ENCODE measurements at regions not wholly inside any gene's neighbourhood (a gene's known extent, or its start where the extent isn't known, plus 50 kb on each side); places are given as distances from the start of the nearest gene placed in this dataset.

DNA sequence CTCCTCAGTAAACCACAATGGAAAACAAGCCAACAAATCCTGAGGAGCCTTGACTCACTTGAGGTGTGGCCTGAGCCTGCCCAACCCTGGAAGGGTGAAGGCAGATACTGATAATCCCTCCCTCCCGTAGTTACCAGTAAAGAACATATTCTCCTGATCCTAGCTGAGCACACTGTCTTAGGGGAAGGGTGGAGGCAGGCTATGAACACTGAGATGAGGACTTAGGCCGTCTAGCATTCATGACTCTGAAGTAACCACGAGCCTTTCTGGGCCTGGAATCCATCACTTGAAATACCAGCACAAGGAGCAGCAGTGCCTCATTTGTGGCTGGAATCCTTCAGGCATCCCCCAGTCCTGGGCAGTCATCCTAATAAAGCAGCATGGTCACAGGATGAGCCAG, 124.5 kb upstream of the PRLR start:
- DNase-seq (no peak), FAIRE-seq (no peak)
- intact Hi-C loops (cut with DNase I), result no loop called here
- H3K4me1 ChIP-seq (ENCODE audit: control insufficient read depth in 2 of 3, insufficient read depth in 2 of 3, low read depth in 1 of 3, low read length in 3 of 3), result no peaks in the 10 kb centered on the region
- H3K9me3 ChIP-seq (ENCODE audit: control insufficient read depth in 2 of 3, insufficient read depth in 1 of 3, low read length in 3 of 3), result peaks cover 0 to 8% (median 0%) of the 10 kb centered on the region in 3 donors
- H3K4me3 ChIP-seq (ENCODE audit: low read length in 3 of 3), result no peak overlapping the region
- H3K27ac ChIP-seq (ENCODE audit: low read depth in 2 of 2, low read length in 2 of 2), result no peak overlapping the region
- H3K27me3 ChIP-seq (ENCODE audit: control insufficient read depth, insufficient read depth, low read length), result no peaks in the 10 kb centered on the region
- H3K9ac ChIP-seq (ENCODE audit: low read length in 3 of 3), result no peak overlapping the region
- no peaks in the 10 kb centered on the region for H3K36me3 ChIP-seq (ENCODE audit: control insufficient read depth in 2 of 3, insufficient read depth in 3 of 3, low read length in 3 of 3)
- TF ChIP-seq, protein P1, sequence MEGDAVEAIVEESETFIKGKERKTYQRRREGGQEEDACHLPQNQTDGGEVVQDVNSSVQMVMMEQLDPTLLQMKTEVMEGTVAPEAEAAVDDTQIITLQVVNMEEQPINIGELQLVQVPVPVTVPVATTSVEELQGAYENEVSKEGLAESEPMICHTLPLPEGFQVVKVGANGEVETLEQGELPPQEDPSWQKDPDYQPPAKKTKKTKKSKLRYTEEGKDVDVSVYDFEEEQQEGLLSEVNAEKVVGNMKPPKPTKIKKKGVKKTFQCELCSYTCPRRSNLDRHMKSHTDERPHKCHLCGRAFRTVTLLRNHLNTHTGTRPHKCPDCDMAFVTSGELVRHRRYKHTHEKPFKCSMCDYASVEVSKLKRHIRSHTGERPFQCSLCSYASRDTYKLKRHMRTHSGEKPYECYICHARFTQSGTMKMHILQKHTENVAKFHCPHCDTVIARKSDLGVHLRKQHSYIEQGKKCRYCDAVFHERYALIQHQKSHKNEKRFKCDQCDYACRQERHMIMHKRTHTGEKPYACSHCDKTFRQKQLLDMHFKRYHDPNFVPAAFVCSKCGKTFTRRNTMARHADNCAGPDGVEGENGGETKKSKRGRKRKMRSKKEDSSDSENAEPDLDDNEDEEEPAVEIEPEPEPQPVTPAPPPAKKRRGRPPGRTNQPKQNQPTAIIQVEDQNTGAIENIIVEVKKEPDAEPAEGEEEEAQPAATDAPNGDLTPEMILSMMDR (IDR thresholded peaks at IDR 0.05; ENCODE audit: borderline replicate concordance, extremely low read depth, insufficient read depth), result no peak

DNA sequence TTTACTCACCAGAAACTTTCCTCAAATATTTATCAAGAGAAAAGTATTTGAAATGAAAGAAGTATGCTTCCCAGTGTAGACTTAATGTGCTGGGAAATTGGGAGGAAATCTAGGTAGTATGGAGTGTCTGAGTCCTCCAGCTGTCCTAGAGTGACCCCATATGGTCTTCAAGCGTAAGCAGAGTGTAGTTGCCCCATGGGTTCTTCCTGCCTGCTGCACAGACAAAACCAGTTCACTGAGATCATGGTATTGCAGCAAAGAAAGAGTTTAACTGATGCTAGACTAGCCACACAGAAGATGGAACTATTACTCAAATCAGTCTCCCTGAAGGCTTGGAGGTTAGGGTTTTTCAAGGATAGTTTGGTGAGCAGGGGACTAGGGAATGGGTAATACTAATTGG, 114.9 kb upstream of the PRLR start:
- FAIRE-seq, result no peak
- intact Hi-C loops (cut with DNase I), result no loop called here
- TF ChIP-seq, protein P1 (IDR thresholded peaks at IDR 0.05; ENCODE audit: borderline replicate concordance, extremely low read depth, insufficient read depth), result no peak

DNA sequence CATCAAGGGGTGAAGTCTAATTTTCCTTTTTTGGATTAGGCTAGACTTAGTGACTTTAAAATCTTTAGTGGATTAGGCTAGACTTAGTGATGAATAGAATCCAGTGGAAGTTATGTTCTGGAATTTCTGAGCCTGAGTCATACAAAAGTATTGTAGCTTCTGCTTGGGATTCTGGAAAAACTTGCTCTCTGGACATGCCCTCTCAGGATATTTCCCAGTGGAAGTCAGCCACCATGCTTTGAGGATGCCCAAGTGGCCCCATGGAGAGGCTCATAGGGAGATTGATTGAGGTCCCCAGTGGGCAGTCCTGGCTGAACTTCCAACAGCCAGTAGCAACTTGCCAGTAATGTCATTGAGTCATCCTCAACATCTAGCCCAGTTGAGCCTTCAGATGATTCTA, 112.4 kb upstream of the PRLR start:
- no peak for FAIRE-seq
- Histone ChIP-seq H3K9ac (ENCODE audit: low read length in 3 of 3) (no peak overlapping the region), H3K4me3 (ENCODE audit: low read length in 3 of 3) (no peak overlapping the region), H3K27me3 (ENCODE audit: control insufficient read depth, insufficient read depth, low read length) (no peaks in the 10 kb centered on the region), H3K4me1 (ENCODE audit: control insufficient read depth in 2 of 3, insufficient read depth in 2 of 3, low read depth in 1 of 3, low read length in 3 of 3) (no peaks in the 10 kb centered on the region), H3K36me3 (ENCODE audit: control insufficient read depth in 2 of 3, insufficient read depth in 3 of 3, low read length in 3 of 3) (no peaks in the 10 kb centered on the region), H3K9me3 (ENCODE audit: control insufficient read depth in 2 of 3, insufficient read depth in 1 of 3, low read length in 3 of 3) (peaks cover 0 to 5% (median 0%) of the 10 kb centered on the region in 3 donors), H3K27ac (ENCODE audit: low read depth in 2 of 2, low read length in 2 of 2) (no peak overlapping the region)
- no peak for DNase-seq
- TF ChIP-seq, protein P1 (IDR thresholded peaks at IDR 0.05; ENCODE audit: borderline replicate concordance, extremely low read depth, insufficient read depth), result no peak
- intact Hi-C loops (cut with DNase I), result no loop called here

More for the DNA sequence above, 114.9 kb upstream of the PRLR start:
- H3K27ac ChIP-seq (ENCODE audit: low read depth in 2 of 2, low read length in 2 of 2), result no peak overlapping the region
- no peak overlapping the region for H3K9ac ChIP-seq (ENCODE audit: low read length in 3 of 3)
- H3K27me3 ChIP-seq (ENCODE audit: control insufficient read depth, insufficient read depth, low read length), result no peaks in the 10 kb centered on the region
- no peaks in the 10 kb centered on the region for H3K36me3 ChIP-seq (ENCODE audit: control insufficient read depth in 2 of 3, insufficient read depth in 3 of 3, low read length in 3 of 3)
- no peaks in the 10 kb centered on the region for H3K4me1 ChIP-seq (ENCODE audit: control insufficient read depth in 2 of 3, insufficient read depth in 2 of 3, low read depth in 1 of 3, low read length in 3 of 3)
- H3K9me3 ChIP-seq (ENCODE audit: control insufficient read depth in 2 of 3, insufficient read depth in 1 of 3, low read length in 3 of 3), result peaks cover 0 to 5% (median 0%) of the 10 kb centered on the region in 3 donors
- no peak for DNase-seq
- H3K4me3 ChIP-seq (ENCODE audit: low read length in 3 of 3), result no peak overlapping the region

GRCh38 chr5:35341189-35341588, 110.9 kb upstream of the PRLR start:
- no peaks in the 10 kb centered on the region for H3K36me3 ChIP-seq (ENCODE audit: control insufficient read depth in 2 of 3, insufficient read depth in 3 of 3, low read length in 3 of 3)
- no peaks in the 10 kb centered on the region for H3K4me1 ChIP-seq (ENCODE audit: control insufficient read depth in 2 of 3, insufficient read depth in 2 of 3, low read depth in 1 of 3, low read length in 3 of 3)
- TF ChIP-seq, protein P1 (IDR thresholded peaks at IDR 0.05; ENCODE audit: borderline replicate concordance, extremely low read depth, insufficient read depth), result no peak
- FAIRE-seq, result no peak
- H3K4me3 ChIP-seq (ENCODE audit: low read length in 3 of 3), result no peak overlapping the region
- H3K9me3 ChIP-seq (ENCODE audit: control insufficient read depth in 2 of 3, insufficient read depth in 1 of 3, low read length in 3 of 3), result peaks cover 0 to 5% (median 0%) of the 10 kb centered on the region in 3 donors
- no peak for DNase-seq
- intact Hi-C loops (cut with DNase I), result no loop called here
- no peak overlapping the region for H3K9ac ChIP-seq (ENCODE audit: low read length in 3 of 3)
- H3K27me3 ChIP-seq (ENCODE audit: control insufficient read depth, insufficient read depth, low read length), result no peaks in the 10 kb centered on the region
- no peak overlapping the region for H3K27ac ChIP-seq (ENCODE audit: low read depth in 2 of 2, low read length in 2 of 2)
